Stomach (tissue), 4 donors: ENCODE measurements at regions not wholly inside any gene's neighbourhood (a gene's known extent, or its start where the extent isn't known, plus 50 kb on each side); places are given as distances from the start of the nearest gene placed in this dataset.

Source experiments
- POLR2A ChIP-seq, 4 donors: fragments of 450-650 bp; IDR thresholded peaks; one replicate each; pipeline ENCODE4 v1.6.1; 2016; ENCODE audit warnings: antibody characterized with exemption in 4 of 4, control low read depth in 2 of 4, mild to moderate bottlenecking in 1 of 4, moderate library complexity in 1 of 4
- TF ChIP-seq, protein P1 (sequence below), 7 experiments: fragments of 450-650 bp in 4 of 7; fragments of 200-600 bp in 3 of 7; sonication (generic) in 3 of 7; IDR thresholded peaks; one replicate each; pipeline ENCODE4 v1.5.1; 2016 to 2019; ENCODE audit warnings: antibody characterized with exemption in 7 of 7, control low read depth in 2 of 7, mild to moderate bottlenecking in 1 of 7

DNA sequence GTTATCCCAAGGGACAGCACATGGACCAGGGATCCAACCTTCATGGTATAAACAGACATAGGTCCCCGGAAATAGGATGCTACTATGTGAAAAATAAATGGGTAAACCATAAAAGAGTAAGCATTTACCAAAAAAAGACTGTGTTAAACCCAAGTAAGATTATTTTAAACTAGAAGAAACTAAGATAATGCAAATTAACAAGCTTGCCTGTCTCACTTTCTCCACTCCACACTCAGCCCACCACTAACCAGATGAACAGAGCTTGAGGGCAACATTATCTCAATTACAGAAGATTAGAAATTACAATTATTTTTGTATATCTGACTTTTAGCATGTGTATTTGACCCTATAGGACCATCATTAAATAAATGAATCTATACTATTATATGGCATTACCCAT, 117.2 kb upstream of the CAV2 start:
- TF ChIP-seq, protein P1, sequence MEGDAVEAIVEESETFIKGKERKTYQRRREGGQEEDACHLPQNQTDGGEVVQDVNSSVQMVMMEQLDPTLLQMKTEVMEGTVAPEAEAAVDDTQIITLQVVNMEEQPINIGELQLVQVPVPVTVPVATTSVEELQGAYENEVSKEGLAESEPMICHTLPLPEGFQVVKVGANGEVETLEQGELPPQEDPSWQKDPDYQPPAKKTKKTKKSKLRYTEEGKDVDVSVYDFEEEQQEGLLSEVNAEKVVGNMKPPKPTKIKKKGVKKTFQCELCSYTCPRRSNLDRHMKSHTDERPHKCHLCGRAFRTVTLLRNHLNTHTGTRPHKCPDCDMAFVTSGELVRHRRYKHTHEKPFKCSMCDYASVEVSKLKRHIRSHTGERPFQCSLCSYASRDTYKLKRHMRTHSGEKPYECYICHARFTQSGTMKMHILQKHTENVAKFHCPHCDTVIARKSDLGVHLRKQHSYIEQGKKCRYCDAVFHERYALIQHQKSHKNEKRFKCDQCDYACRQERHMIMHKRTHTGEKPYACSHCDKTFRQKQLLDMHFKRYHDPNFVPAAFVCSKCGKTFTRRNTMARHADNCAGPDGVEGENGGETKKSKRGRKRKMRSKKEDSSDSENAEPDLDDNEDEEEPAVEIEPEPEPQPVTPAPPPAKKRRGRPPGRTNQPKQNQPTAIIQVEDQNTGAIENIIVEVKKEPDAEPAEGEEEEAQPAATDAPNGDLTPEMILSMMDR (IDR thresholded peaks at IDR 0.05) = no peak
- TF ChIP-seq POLR2A (IDR thresholded peaks at IDR 0.05) = no peak
